T-cell (primary cell): ENCODE measurements at regions not wholly inside any gene's neighbourhood (a gene's known extent, or its start where the extent isn't known, plus 50 kb on each side); places are given as distances from the start of the nearest gene placed in this dataset.

Source experiments
- ATAC-seq, 4 experiments: fragments of 200-7000 bp in 3 of 4; fragments of 150-1000 bp in 1 of 4; cut with Tn5 transposase; replicated peaks in 1 of 4; 1 replicate in 3 of 4; 2 replicates in 1 of 4; pipeline ENCODE4 v1.10.0; 2021; ENCODE audit warnings: moderate library complexity in 3 of 4, mild to moderate bottlenecking in 2 of 4, moderate number of reproducible peaks in 1 of 4
- CTCF ChIA-PET, 2 donors: fragments of 300-600 bp; sonication (Branson Sonifier 250); formaldehyde crosslinking; loops; one replicate each; lab custom pipeline; 2022; ENCODE audit warnings: antibody characterized with exemption in 2 of 2; lab: Charles Lee
- POLR2A ChIA-PET, 2 donors: fragments of 300-600 bp; sonication (Branson Sonifier 250); formaldehyde crosslinking; loops; one replicate each; lab custom pipeline; 2022; ENCODE audit warnings: antibody characterized with exemption in 2 of 2; lab: Charles Lee
- DNase-seq, 35 experiments: peaks; one replicate each; pipeline versions ENCODE4 v3.0.0 to v3.0.0-alpha.2; 2013 to 2023
- H3K27ac ChIP-seq: one replicate; pipeline ENCODE4 v1.5.1; 2013; ENCODE audit warnings: low read length
- H3K27me3 ChIP-seq, 2 experiments: replicated peaks in 1 of 2; 1 replicate in 1 of 2; 2 replicates in 1 of 2; pipeline versions ENCODE4 v1.6.1 to v1.7.0; 2013; ENCODE audit warnings: low read length in 1 of 2, mixed read lengths in 1 of 2; ENCODE audit not compliant: control insufficient read depth in 2 of 2, insufficient read depth in 2 of 2; ENCODE audit errors: extremely low read depth in 1 of 2
- H3K36me3 ChIP-seq, 2 donors: 1 replicate in 1 of 2; 2 replicates in 1 of 2; pipeline versions ENCODE4 v1.6.1 to v1.7.0; 2013; ENCODE audit warnings: low read length in 1 of 2; ENCODE audit not compliant: control insufficient read depth in 2 of 2, insufficient read depth in 1 of 2; ENCODE audit errors: extremely low read depth in 1 of 2
- H3K4me1 ChIP-seq, 2 experiments: 1 replicate in 1 of 2; 2 replicates in 1 of 2; pipeline versions ENCODE4 v1.6.1 to v1.7.0; 2013; ENCODE audit warnings: low read length in 2 of 2, mixed read lengths in 1 of 2; ENCODE audit not compliant: insufficient read depth in 2 of 2, control insufficient read depth in 1 of 2; ENCODE audit errors: extremely low read depth in 1 of 2
- H3K4me3 ChIP-seq, 2 donors: 1 replicate in 1 of 2; 2 replicates in 1 of 2; pipeline versions ENCODE4 v1.5.1 to v1.7.0; 2013; ENCODE audit warnings: mild to moderate bottlenecking in 2 of 2, low read length in 1 of 2, moderate library complexity in 1 of 2; ENCODE audit not compliant: control insufficient read depth in 1 of 2; ENCODE audit errors: extremely low read depth in 1 of 2
- H3K9me3 ChIP-seq: 2 replicates; pipeline ENCODE4 v1.7.0; 2013
- H3K27ac Mint-ChIP-seq, 2 donors: one replicate each; pipeline ENCODE4 v1.8.0; 2020 to 2021; ENCODE audit warnings: mild to moderate bottlenecking in 2 of 2, mixed read lengths in 2 of 2
- H3K27me3 Mint-ChIP-seq, 2 donors: one replicate each; pipeline ENCODE4 v1.8.0; 2021 to 2022; ENCODE audit warnings: mixed read lengths in 2 of 2
- H3K36me3 Mint-ChIP-seq: one replicate; pipeline ENCODE4 v1.8.0; 2021; ENCODE audit warnings: mixed read lengths
- H3K4me1 Mint-ChIP-seq, 3 donors: one replicate each; pipeline ENCODE4 v1.8.0; 2020 to 2022; ENCODE audit warnings: mixed read lengths in 3 of 3, mild to moderate bottlenecking in 1 of 3
- H3K4me3 Mint-ChIP-seq, 3 donors: one replicate each; pipeline ENCODE4 v1.8.0; 2020 to 2022; ENCODE audit warnings: mild to moderate bottlenecking in 3 of 3, mixed read lengths in 3 of 3, moderate library complexity in 3 of 3
- H3K9me3 Mint-ChIP-seq, 3 donors: one replicate each; pipeline ENCODE4 v1.8.0; 2020 to 2022; ENCODE audit warnings: mixed read lengths in 3 of 3
- WGBS: methylation state at CpG from one replicate; pipeline ENCODE4 v1.1.5; 2013; ENCODE audit warnings: missing lambda C conversion rate; ENCODE audit not compliant: insufficient coverage; 5-methylcytosine and 5-hydroxymethylcytosine counted together

DNA sequence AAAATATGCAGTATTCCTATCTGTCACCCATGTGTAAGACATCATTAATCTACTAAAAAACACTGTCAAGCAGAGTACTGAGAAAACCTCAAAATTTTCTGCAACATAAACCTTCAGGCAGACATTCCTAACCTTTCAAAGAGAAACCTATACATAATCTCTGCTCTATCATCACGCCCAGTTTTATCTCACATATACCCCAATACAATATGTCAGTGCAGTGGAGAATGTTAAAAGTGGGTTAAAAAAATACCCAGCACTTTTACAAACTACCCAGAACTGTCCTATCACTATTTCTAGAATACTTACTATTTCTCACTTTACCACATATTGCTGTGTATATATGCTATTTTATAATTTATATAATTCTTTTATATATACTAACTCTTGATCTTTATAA lies 922.0 kb upstream of the SORCS1 start:
- no peaks in the 10 kb centered on the region for H3K36me3 ChIP-seq
- DNase-seq (no peak), ATAC-seq (no peak)
- H3K9me3 ChIP-seq: no peaks in the 10 kb centered on the region
- H3K4me3 ChIP-seq: no peak overlapping the region
- Mint-ChIP-seq H3K4me3 (no peak overlapping the region), H3K27ac (no peak overlapping the region), H3K36me3 (no peaks in the 10 kb centered on the region), H3K4me1 (no peaks in the 10 kb centered on the region), H3K9me3 (peaks cover 0 to 16% (median 8%) of the 10 kb centered on the region in 3 donors), H3K27me3 (no peaks in the 10 kb centered on the region)
- no peak overlapping the region for H3K27ac ChIP-seq
- WGBS: no CpG with 5 or more reads among the region's 1 CpG
- H3K27me3 ChIP-seq: no peaks in the 10 kb centered on the region
- POLR2A ChIA-PET: no interaction called here
- H3K4me1 ChIP-seq: no peaks in the 10 kb centered on the region
- CTCF ChIA-PET: no interaction called here

DNA sequence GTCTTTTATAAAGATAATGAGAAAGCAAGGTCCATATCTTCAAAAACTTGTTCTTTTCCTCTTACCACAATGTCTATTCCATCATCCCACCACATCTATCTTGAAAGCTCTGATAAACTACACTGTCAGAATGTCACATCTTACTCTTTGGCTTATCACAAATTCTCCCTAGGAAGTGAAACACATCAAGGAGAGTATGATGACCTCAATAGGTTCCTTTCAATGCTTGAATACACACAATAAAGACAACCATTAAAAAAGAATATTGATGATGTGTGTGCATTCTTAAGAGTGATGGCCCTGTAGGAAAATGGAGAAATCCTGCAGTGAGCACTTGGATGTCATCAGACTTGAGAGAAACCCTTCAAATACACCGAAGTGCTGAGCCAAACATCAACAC lies 918.1 kb upstream of the SORCS1 start:
- ATAC-seq: no peak
- CTCF ChIA-PET: no interaction called here
- H3K27me3 Mint-ChIP-seq: no peaks in the 10 kb centered on the region

DNA sequence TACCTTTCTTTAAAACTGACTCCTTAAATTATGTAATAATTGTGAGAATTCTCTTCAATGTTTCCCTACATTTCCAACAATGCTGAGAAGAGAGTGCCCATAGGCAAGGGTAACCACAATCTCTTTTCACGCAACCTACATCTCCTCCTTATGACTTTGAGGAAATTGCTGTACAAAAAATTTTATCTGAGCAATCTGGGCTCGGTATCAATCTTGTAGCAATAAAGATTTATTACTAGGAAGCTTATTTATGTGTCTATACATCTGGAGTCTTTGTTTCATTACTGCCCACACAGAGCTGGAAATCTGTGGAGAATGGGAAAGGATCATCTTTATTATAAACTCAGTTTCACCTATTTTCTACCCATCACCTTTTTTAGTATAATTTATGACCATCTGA lies 913.8 kb upstream of the SORCS1 start:
- Histone ChIP-seq H3K27me3 (no peaks in the 10 kb centered on the region), H3K4me3 (no peak overlapping the region), H3K9me3 (no peaks in the 10 kb centered on the region), H3K27ac (no peak overlapping the region), H3K36me3 (no peaks in the 10 kb centered on the region), H3K4me1 (no peaks in the 10 kb centered on the region)
- ChIA-PET POLR2A (no interaction called here), CTCF (no interaction called here)
- H3K4me3 Mint-ChIP-seq: no peak overlapping the region
- ATAC-seq (no peak), DNase-seq (no peak)
- no peaks in the 10 kb centered on the region for H3K4me1 Mint-ChIP-seq
- H3K27me3 Mint-ChIP-seq: no peaks in the 10 kb centered on the region
- no peak overlapping the region for H3K27ac Mint-ChIP-seq
- H3K9me3 Mint-ChIP-seq: peaks cover 4 to 12% (median 5%) of the 10 kb centered on the region in 3 donors
- no CpG with 5 or more reads among the region's 2 CpGs for WGBS
- H3K36me3 Mint-ChIP-seq: no peaks in the 10 kb centered on the region

More for the DNA sequence above, 918.1 kb upstream of the SORCS1 start:
- Histone ChIP-seq H3K9me3 (no peaks in the 10 kb centered on the region), H3K4me3 (no peak overlapping the region), H3K27ac (no peak overlapping the region), H3K27me3 (no peaks in the 10 kb centered on the region), H3K4me1 (no peaks in the 10 kb centered on the region), H3K36me3 (no peaks in the 10 kb centered on the region)
- no peaks in the 10 kb centered on the region for H3K4me1 Mint-ChIP-seq
- peaks cover 4 to 15% (median 5%) of the 10 kb centered on the region in 3 donors for H3K9me3 Mint-ChIP-seq
- DNase-seq: no peak
- no CpG with 5 or more reads among the region's 1 CpG for WGBS
- H3K27ac Mint-ChIP-seq: no peak overlapping the region
- H3K4me3 Mint-ChIP-seq: no peak overlapping the region
- no peaks in the 10 kb centered on the region for H3K36me3 Mint-ChIP-seq
- POLR2A ChIA-PET: no interaction called here

DNA sequence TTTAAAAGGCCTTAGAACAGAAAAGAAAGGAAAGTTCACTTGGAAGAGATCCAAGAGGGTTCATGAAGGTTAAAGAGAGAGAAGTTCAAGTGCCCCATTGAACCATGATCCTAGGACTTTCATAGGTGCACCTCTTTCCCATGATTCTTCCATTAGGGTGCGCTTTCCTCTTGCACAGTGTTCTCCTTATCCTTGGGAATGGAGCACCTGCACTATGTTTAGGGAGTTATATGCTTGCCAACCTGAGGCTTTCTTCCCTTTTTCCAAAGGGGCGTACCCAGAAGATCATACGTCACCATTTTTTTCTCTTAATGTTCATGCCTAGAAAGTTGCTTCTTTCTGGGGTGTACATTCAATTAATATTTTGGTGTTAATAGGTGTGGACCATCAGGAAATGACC lies 908.0 kb upstream of the SORCS1 start:
- CTCF ChIA-PET: no interaction called here
- H3K4me3 ChIP-seq: no peak overlapping the region
- no peaks in the 10 kb centered on the region for H3K36me3 ChIP-seq
- no peak overlapping the region for H3K4me3 Mint-ChIP-seq
- no peaks in the 10 kb centered on the region for H3K27me3 Mint-ChIP-seq
- peaks cover 4 to 9% (median 8%) of the 10 kb centered on the region in 3 donors for H3K9me3 Mint-ChIP-seq
- DNase-seq (no peak), ATAC-seq (no peak)
- H3K4me1 Mint-ChIP-seq: no peaks in the 10 kb centered on the region
- no peaks in the 10 kb centered on the region for H3K27me3 ChIP-seq
- H3K27ac ChIP-seq: no peak overlapping the region
- POLR2A ChIA-PET: no interaction called here
- WGBS: no CpG with 5 or more reads among the region's 3 CpGs
- no peaks in the 10 kb centered on the region for H3K36me3 Mint-ChIP-seq
- no peak overlapping the region for H3K27ac Mint-ChIP-seq
- H3K9me3 ChIP-seq: no peaks in the 10 kb centered on the region
- H3K4me1 ChIP-seq: no peaks in the 10 kb centered on the region

DNA sequence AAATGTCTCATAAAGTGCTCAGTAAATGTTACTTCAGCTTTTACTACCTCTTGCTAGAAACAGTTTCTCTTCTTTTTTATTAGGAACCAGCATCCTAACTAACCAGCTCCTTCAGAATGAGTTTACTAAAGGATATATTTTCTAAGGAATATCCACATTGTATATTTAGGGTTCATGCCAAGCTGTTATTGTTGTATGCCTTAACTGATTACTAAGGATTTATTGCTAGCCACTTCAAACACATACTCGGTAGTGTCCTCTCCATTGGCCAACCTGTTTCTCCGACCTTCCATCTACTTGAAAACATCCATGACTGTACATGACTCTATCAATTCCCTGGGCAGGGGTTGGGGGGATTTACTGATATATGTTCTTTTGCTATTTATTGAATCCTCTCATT lies 906.3 kb upstream of the SORCS1 start:
- Histone ChIP-seq H3K27ac (no peak overlapping the region), H3K9me3 (no peaks in the 10 kb centered on the region), H3K4me1 (no peaks in the 10 kb centered on the region), H3K36me3 (no peaks in the 10 kb centered on the region), H3K27me3 (no peaks in the 10 kb centered on the region), H3K4me3 (no peak overlapping the region)
- no peak overlapping the region for H3K4me3 Mint-ChIP-seq
- H3K9me3 Mint-ChIP-seq: peaks cover 4 to 9% (median 6%) of the 10 kb centered on the region in 3 donors
- DNase-seq: no peak
- ChIA-PET CTCF (no interaction called here), POLR2A (no interaction called here)
- no CpG with 5 or more reads among the region's 2 CpGs for WGBS
- H3K36me3 Mint-ChIP-seq: no peaks in the 10 kb centered on the region
- H3K27ac Mint-ChIP-seq: no peak overlapping the region
- no peaks in the 10 kb centered on the region for H3K27me3 Mint-ChIP-seq
- no peaks in the 10 kb centered on the region for H3K4me1 Mint-ChIP-seq
- ATAC-seq: no peak

DNA sequence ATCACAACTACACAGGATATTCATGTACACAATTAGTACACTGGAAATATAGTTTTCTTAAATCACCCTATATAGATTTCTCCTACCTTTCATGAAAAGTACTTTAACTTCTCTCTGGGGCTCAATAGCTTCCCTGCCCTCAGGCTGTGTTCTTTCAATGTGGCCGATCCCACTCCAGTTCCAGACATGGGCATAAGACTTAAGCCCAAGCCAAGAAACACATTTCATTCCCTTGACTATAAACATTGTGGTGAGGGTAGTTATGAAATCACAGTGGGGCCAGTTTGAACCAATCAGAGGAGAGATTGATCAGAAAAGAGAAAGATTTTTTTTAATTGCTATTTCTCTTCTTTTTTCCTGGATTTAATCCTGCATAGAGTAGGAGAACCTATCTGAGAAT lies 904.6 kb upstream of the SORCS1 start:
- Mint-ChIP-seq H3K4me1 (no peaks in the 10 kb centered on the region), H3K27ac (no peak overlapping the region), H3K4me3 (no peak overlapping the region), H3K27me3 (no peaks in the 10 kb centered on the region), H3K36me3 (no peaks in the 10 kb centered on the region), H3K9me3 (peaks cover 4 to 17% (median 11%) of the 10 kb centered on the region in 3 donors)
- H3K27ac ChIP-seq: no peak overlapping the region
- no peaks in the 10 kb centered on the region for H3K9me3 ChIP-seq
- H3K4me1 ChIP-seq: no peaks in the 10 kb centered on the region
- no peak for DNase-seq
- no peaks in the 10 kb centered on the region for H3K36me3 ChIP-seq
- no peak for ATAC-seq
- no CpG with 5 or more reads among the region's 1 CpG for WGBS
- ChIA-PET CTCF (no interaction called here), POLR2A (no interaction called here)
- H3K4me3 ChIP-seq: no peak overlapping the region
- no peaks in the 10 kb centered on the region for H3K27me3 ChIP-seq

DNA sequence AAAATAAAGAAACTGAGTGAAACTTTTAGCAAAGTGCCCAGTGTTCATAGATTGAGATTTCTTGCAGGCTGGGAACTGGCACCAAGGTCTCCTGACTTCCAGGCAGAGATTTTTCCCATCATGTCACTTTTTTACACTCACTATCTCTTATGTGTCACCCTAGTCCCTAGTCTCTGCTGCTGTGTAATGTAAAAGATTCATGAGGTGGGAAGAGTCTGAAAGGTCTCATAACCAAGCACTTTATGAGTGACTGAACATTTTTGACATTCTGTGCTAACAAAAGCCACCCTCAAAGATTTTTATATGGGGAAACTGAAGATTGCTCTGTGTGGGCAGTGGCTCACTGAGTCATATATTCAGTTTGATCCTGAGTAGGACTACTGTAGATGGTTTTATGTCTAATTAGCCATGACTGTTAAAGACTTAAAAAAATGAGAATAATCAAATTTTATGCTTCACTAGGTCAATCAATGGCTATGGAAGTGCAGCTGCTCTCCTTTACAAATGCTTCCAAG lies 900.3 kb upstream of the SORCS1 start:
- ATAC-seq (no peak), DNase-seq (no peak)
- Mint-ChIP-seq H3K27me3 (no peaks in the 10 kb centered on the region), H3K4me1 (no peaks in the 10 kb centered on the region), H3K27ac (no peak overlapping the region), H3K4me3 (no peak overlapping the region), H3K9me3 (peaks cover 6 to 16% (median 11%) of the 10 kb centered on the region in 3 donors), H3K36me3 (no peaks in the 10 kb centered on the region)
- CTCF ChIA-PET: no interaction called here
- no peaks in the 10 kb centered on the region for H3K27me3 ChIP-seq
- no peaks in the 10 kb centered on the region for H3K4me1 ChIP-seq
- H3K27ac ChIP-seq: no peak overlapping the region
- no peaks in the 10 kb centered on the region for H3K36me3 ChIP-seq
- no peak overlapping the region for H3K4me3 ChIP-seq
- POLR2A ChIA-PET: no interaction called here
- H3K9me3 ChIP-seq: no peaks in the 10 kb centered on the region
